ENCODE measurements at regions not wholly inside any gene's neighbourhood (a gene's known extent, or its start where the extent isn't known, plus 50 kb on each side); places are given as distances from the start of the nearest gene placed in this dataset.

- POLR2A ChIA-PET: no interaction called here
Measured at GRCh38 chr5:87966213-87966612, 302.4 kb downstream of the TMEM161B start.

GRCh38 chr5:87954121-87954520 is 314.5 kb downstream of the TMEM161B start:
- Mint-ChIP-seq H3K27me3 (no peaks in the 10 kb centered on the region), H3K4me1 (no peaks in the 10 kb centered on the region), H3K27ac (no peak overlapping the region), H3K9me3 (no peaks in the 10 kb centered on the region), H3K4me3 (no peak overlapping the region), H3K36me3 (no peaks in the 10 kb centered on the region)
- DNase-seq: no peak
- no peak for ATAC-seq (ENCODE audit: low read depth)
- POLR2A ChIA-PET: no interaction called here

More at GRCh38 chr5:87966213-87966612, 302.4 kb downstream of the TMEM161B start:
- Mint-ChIP-seq H3K27ac (no peak overlapping the region), H3K9me3 (no peaks in the 10 kb centered on the region), H3K27me3 (no peaks in the 10 kb centered on the region), H3K4me3 (no peak overlapping the region), H3K36me3 (no peaks in the 10 kb centered on the region), H3K4me1 (no peaks in the 10 kb centered on the region)
- no peak for DNase-seq
- ATAC-seq (ENCODE audit: low read depth): no peak

GRCh38 chr5:87951661-87952060 is 317.0 kb downstream of the TMEM161B start:
- POLR2A ChIA-PET: no interaction called here
- Mint-ChIP-seq H3K9me3 (no peaks in the 10 kb centered on the region), H3K27me3 (no peaks in the 10 kb centered on the region), H3K4me3 (no peak overlapping the region), H3K36me3 (no peaks in the 10 kb centered on the region), H3K27ac (no peak overlapping the region), H3K4me1 (no peaks in the 10 kb centered on the region)
- no peak for DNase-seq
- ATAC-seq (ENCODE audit: low read depth): no peak

DNA sequence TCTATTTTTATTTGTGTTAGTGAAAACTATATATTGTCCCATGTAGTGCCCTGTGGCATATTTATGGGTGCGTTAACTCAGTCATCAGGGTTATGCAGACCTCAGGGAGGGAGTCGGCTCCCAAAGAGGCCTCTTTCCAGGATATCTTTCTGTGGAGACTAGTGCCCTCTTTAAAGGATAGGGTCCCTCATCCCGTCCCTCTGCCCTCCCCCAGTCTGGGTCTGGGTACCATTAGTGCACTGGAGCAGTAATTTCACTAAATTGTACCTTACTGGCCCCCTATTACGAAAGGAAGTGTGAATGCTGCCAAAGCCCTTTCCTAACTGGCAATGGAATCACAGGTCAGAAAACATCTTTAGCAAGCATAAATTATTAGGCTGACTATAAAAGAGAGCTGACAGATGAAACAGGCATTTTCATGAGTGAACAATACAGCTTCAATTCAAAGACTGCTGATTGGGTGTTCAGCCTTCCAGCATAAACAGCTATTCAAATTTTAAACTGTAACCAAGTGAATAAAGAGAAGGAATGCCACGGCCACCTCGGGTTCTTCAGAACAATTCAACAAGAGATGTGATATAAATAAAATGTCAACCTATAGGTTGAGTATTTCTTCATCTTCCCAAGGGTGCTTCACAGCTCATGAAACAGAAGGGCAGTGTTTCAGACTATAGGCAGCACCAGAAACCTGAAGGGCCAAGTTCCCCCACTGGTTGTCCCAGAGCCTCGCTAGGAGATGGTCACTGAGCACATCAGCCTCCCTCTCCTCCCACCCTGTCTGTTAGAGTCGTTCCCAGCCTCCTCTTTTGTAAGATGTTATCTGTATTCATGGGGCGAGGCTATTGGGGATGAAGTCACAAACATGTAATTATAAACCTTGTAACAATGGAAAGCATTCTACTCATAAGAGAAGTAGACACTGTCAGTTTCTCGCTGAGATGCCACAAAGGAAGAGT is 318.7 kb downstream of the TMEM161B start:
- no peak for ATAC-seq (ENCODE audit: low read depth)

GRCh38 chr5:87948486-87948885 is 320.2 kb downstream of the TMEM161B start:
- POLR2A ChIA-PET: no interaction called here
- H3K9me3 Mint-ChIP-seq: no peaks in the 10 kb centered on the region
- H3K4me3 Mint-ChIP-seq: no peak overlapping the region
- H3K27ac Mint-ChIP-seq: no peak overlapping the region
- no peaks in the 10 kb centered on the region for H3K36me3 Mint-ChIP-seq
- H3K27me3 Mint-ChIP-seq: no peaks in the 10 kb centered on the region
- no peak for DNase-seq
- no peaks in the 10 kb centered on the region for H3K4me1 Mint-ChIP-seq
- ATAC-seq (ENCODE audit: low read depth): no peak

More for the DNA sequence above, 318.7 kb downstream of the TMEM161B start:
- POLR2A ChIA-PET: no interaction called here
- no peaks in the 10 kb centered on the region for H3K9me3 Mint-ChIP-seq
- no peak overlapping the region for H3K27ac Mint-ChIP-seq
- no peaks in the 10 kb centered on the region for H3K36me3 Mint-ChIP-seq
- no peak for DNase-seq
- no peaks in the 10 kb centered on the region for H3K27me3 Mint-ChIP-seq
- H3K4me3 Mint-ChIP-seq: no peak overlapping the region
- no peaks in the 10 kb centered on the region for H3K4me1 Mint-ChIP-seq

DNA sequence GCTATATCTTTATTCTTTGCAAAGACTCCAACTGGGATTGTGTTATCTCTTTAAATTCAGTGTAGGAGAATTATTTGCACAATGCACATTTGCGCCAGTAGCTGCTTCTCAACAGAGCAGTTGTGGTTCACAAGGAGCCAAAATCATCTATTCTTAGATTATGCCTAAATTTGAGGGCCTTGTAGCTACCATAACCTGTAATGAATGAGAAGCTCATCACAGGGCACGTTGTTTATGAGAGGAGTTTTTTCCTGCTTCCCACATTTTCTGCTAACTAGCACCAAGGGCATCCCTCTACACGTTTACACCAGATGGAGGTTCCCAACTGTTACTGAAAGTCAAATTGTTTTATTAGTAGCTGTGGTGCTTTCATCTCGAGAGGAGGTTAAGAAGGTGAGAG is 322.4 kb downstream of the TMEM161B start:
- DNase-seq (no peak), ATAC-seq (ENCODE audit: low read depth) (no peak)
- Mint-ChIP-seq H3K9me3 (no peaks in the 10 kb centered on the region), H3K27ac (no peak overlapping the region), H3K36me3 (no peaks in the 10 kb centered on the region), H3K27me3 (no peaks in the 10 kb centered on the region), H3K4me1 (no peaks in the 10 kb centered on the region), H3K4me3 (no peak overlapping the region)
- POLR2A ChIA-PET: no interaction called here

- H3K36me3 Mint-ChIP-seq: no peaks in the 10 kb centered on the region
- ATAC-seq (ENCODE audit: low read depth) (no peak), DNase-seq (no peak)
Measured at GRCh38 chr5:87945286-87945650, 323.4 kb downstream of the TMEM161B start.

DNA sequence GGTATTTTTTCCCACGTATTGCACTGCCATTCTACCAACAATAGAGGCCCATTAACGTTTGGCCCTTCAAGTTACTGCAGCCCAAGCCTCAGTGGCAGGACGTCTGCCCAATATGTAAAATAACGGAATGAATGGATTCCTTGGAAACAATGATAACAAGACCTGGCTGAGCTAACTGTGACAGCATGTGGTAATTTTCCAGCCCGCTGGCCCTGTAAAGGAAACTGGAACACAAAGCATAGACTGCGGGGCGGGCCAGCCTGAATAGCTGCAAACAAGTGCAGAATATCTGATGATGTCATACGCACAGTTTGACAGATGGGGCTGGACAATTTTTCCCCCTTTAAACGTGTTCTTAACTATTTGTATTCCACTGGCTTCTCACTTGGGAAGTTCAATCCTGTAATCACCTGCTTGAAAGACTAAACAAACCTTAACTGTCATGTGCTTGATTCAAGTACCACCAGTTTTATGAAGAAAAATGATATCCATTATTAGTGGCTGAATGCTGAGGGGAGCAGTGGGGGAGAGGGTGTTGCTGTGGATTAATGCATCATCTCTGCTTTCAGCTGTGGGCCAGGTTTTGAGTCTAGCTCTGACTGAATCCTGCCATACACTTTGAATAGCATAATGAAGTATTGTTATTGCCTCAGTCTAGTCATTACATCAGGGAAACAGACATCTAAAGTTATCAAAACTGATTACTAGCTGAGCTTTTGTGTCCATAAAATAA is 323.9 kb downstream of the TMEM161B start:
- Mint-ChIP-seq H3K4me3 (no peak overlapping the region), H3K36me3 (no peaks in the 10 kb centered on the region), H3K27ac (no peak overlapping the region), H3K4me1 (no peaks in the 10 kb centered on the region), H3K27me3 (no peaks in the 10 kb centered on the region), H3K9me3 (no peaks in the 10 kb centered on the region)
- POLR2A ChIA-PET: no interaction called here
- DNase-seq (no peak), ATAC-seq (ENCODE audit: low read depth) (no peak)

More at GRCh38 chr5:87945286-87945650, 323.4 kb downstream of the TMEM161B start:
- POLR2A ChIA-PET: no interaction called here
- H3K9me3 Mint-ChIP-seq: no peaks in the 10 kb centered on the region
- no peaks in the 10 kb centered on the region for H3K27me3 Mint-ChIP-seq
- H3K4me3 Mint-ChIP-seq: no peak overlapping the region
- H3K4me1 Mint-ChIP-seq: no peaks in the 10 kb centered on the region
- no peak overlapping the region for H3K27ac Mint-ChIP-seq

- no peak for ATAC-seq (ENCODE audit: low read depth)
- no peaks in the 10 kb centered on the region for H3K4me1 Mint-ChIP-seq
- H3K27ac Mint-ChIP-seq: no peak overlapping the region
- no peaks in the 10 kb centered on the region for H3K9me3 Mint-ChIP-seq
- no peaks in the 10 kb centered on the region for H3K27me3 Mint-ChIP-seq
- POLR2A ChIA-PET: no interaction called here
- no peak for DNase-seq
- H3K4me3 Mint-ChIP-seq: no peak overlapping the region
- H3K36me3 Mint-ChIP-seq: no peaks in the 10 kb centered on the region
Measured at GRCh38 chr5:87940775-87941174, 327.9 kb downstream of the TMEM161B start.

DNA sequence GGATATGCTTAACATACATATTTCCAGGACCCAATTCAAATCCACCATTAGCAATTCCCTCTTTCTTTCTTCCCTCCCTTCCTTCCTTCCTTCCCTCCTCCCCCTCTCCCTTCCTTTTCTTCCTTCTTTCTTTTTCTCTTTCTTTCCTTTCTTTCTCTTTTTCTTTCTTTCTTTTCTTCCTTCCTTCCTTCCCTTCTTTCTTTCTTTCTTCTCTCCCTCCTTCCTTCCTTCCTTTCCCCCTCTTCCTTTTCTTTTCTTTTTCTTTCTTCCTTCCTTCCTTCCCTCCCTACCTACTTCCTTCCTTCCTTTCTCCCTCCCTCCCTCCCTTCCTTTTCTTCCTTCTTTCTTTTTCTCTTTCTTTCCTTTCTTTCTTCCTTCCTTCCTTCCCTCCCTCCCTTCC is 332.0 kb downstream of the TMEM161B start:
- POLR2A ChIA-PET: no interaction called here
- H3K4me3 Mint-ChIP-seq: no peak overlapping the region
- H3K9me3 Mint-ChIP-seq: no peaks in the 10 kb centered on the region
- H3K36me3 Mint-ChIP-seq: no peaks in the 10 kb centered on the region
- no peaks in the 10 kb centered on the region for H3K27me3 Mint-ChIP-seq
- no peak for ATAC-seq (ENCODE audit: low read depth)
- no peaks in the 10 kb centered on the region for H3K4me1 Mint-ChIP-seq
- DNase-seq: no peak
- no peak overlapping the region for H3K27ac Mint-ChIP-seq

DNA sequence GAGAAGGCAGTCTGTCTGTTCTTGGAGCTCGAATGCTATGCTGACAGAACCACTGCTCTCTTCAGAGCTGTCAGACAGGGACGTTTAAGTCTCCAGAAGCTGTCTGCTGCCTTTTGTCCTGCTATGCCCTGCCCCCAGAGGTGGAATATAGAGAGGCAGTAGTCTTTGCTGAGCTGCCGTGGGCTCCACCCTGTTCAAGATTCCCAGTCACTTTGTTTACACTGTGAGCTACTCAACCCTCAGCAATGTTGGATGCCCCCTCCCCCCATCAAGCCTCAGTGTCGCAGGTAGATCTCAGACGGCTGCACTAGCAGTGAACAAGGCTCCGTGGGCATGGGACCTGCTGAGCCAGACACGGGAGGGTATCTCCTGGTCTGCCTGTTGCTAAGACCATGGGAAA is 344.2 kb downstream of the TMEM161B start:
- POLR2A ChIA-PET: no interaction called here
- H3K4me1 Mint-ChIP-seq: no peaks in the 10 kb centered on the region
- H3K36me3 Mint-ChIP-seq: no peaks in the 10 kb centered on the region
- DNase-seq (no peak), ATAC-seq (ENCODE audit: low read depth) (no peak)
- no peak overlapping the region for H3K27ac Mint-ChIP-seq
- no peaks in the 10 kb centered on the region for H3K9me3 Mint-ChIP-seq
- H3K4me3 Mint-ChIP-seq: no peak overlapping the region
- no peaks in the 10 kb centered on the region for H3K27me3 Mint-ChIP-seq

DNA sequence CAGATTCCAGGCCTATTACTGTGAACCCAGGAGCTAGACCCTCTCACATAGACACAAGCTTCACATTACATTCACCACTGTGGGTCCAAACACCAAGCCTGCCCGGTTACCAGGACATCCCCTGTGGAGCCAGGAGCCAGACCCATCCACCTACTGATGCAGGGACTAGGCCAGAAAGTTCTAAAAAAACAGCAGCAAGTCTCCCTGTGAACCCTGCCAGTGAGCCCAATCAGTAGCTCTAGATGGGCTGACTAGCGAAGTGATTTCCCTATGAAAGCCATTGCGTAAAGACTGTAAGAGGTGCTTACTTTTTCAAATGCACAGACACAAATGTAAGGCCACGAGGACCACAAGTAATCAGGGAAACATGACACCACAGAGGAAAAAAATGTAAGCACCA is 352.3 kb downstream of the TMEM161B start:
- H3K4me3 Mint-ChIP-seq: no peak overlapping the region
- no peak overlapping the region for H3K27ac Mint-ChIP-seq
- H3K36me3 Mint-ChIP-seq: no peaks in the 10 kb centered on the region
- no peak for ATAC-seq (ENCODE audit: low read depth)
- no peaks in the 10 kb centered on the region for H3K9me3 Mint-ChIP-seq
- POLR2A ChIA-PET: no interaction called here
- no peak for DNase-seq
- no peaks in the 10 kb centered on the region for H3K4me1 Mint-ChIP-seq
- H3K27me3 Mint-ChIP-seq: no peaks in the 10 kb centered on the region

- DNase-seq (no peak), ATAC-seq (ENCODE audit: low read depth) (no peak)
- Mint-ChIP-seq H3K27ac (no peak overlapping the region), H3K4me3 (no peak overlapping the region), H3K36me3 (no peaks in the 10 kb centered on the region), H3K27me3 (no peaks in the 10 kb centered on the region), H3K4me1 (no peaks in the 10 kb centered on the region), H3K9me3 (no peaks in the 10 kb centered on the region)
- POLR2A ChIA-PET: no interaction called here
Measured at GRCh38 chr5:87912419-87912818, 356.2 kb downstream of the TMEM161B start.

DNA sequence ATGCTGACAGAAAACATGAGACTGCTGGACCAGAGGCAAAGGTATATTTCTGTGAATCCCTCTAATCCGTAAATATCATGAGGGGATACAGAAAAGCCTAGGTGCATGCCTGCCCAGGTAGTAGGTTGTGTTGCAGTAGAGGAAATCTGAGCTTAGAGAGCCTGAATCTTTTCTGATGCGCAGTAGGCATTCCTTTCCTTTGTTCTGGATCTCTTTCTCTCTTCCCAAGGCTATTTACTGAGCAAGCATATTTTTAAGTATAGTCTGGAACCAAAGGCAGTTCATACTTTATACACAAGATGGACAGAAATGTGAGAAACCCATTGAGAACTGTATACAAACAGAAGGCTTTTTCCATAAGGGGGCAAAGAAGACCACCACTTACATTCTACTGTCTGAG is 359.3 kb downstream of the TMEM161B start:
- H3K4me3 Mint-ChIP-seq: no peak overlapping the region
- no peak for DNase-seq
- no peak for ATAC-seq (ENCODE audit: low read depth)
- H3K36me3 Mint-ChIP-seq: no peaks in the 10 kb centered on the region
- H3K4me1 Mint-ChIP-seq: no peaks in the 10 kb centered on the region
- POLR2A ChIA-PET: no interaction called here
- no peaks in the 10 kb centered on the region for H3K9me3 Mint-ChIP-seq
- no peak overlapping the region for H3K27ac Mint-ChIP-seq
- H3K27me3 Mint-ChIP-seq: no peaks in the 10 kb centered on the region

Measured in activated naive CD8-positive, alpha-beta T cell treated with anti-CD3 and anti-CD28 coated beads, Interleukin-2, amount 10 ng/mL, durations not matched to agents 7 days and 5 days (primary cell).